ENCODE measurements at regions not wholly inside any gene's neighbourhood (a gene's known extent, or its start where the extent isn't known, plus 50 kb on each side); places are given as distances from the start of the nearest gene placed in this dataset.

DNA sequence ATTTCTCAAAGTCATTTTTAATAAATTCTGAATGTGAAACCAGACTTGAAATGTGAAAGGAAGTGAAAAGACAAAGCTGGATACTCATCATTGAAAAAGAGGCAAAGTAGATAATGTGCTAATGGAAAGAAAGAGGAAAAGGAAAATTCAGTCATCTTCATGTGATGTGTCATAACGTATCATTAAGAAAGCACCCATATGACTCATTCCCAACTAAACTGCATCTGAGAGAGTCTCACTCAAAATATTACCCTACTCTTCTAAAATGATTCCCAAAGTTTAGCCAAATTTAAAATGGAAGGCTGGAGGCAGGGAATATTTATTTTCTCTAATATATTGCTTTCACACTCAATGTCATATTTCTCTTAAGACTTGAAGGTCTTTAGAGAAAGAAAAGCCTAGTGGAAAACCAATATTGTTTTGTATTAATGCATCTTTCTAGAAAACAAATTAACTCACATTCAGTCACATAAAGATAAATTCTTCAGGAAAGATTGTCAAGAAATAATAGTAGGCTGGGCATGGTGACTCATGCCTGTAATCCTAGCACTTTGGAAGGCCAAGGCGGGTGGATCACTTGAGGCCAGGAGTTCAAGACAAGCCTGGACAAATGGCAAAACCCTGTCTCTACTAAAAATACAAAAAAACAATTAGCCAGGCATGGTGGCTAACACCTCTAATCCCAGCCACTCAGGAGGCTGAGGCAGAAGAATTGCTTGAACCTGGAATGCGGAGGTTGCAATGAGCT lies 129.9 kb downstream of the SLC30A10 start:
- no peaks in the 10 kb centered on the region for H3K27me3 ChIP-seq (ENCODE audit: control insufficient read depth, insufficient read depth, low read length)
- ATAC-seq (ENCODE audit: low read depth): peak; percentile 78
- H3K4me1 ChIP-seq (ENCODE audit: control insufficient read depth, insufficient read depth, low read length): no peaks in the 10 kb centered on the region
- no peak overlapping the region for H3K4me2 ChIP-seq (ENCODE audit: low read depth, low read length)
- CTCF ChIA-PET: no interaction called here
- H3K18ac ChIP-seq (ENCODE audit: low read depth, low read length): peak overlapping the region; percentile 78; the same call in 1 of the 2 replicates
- no peak for TF ChIP-seq CHD1 (IDR thresholded peaks at IDR 0.05; ENCODE audit: low read depth, low read length)
- peak; percentile 72 for TF ChIP-seq FOS (IDR thresholded peaks at IDR 0.05; ENCODE audit: low read depth, low read length)
- WGBS, 2 experiments (ENCODE audit: extremely low coverage in 2 of 2, insufficient read length in 1 of 2): no CpG with 5 or more reads among the region's 3 CpGs
- no peak overlapping the region for H2AFZ ChIP-seq (replicated peaks; ENCODE audit: low read length, poor library complexity)
- no peak overlapping the region; the same call in 1 of the 2 replicates for H3K4ac ChIP-seq (ENCODE audit: low read depth, low read length)
- H3K79me1 ChIP-seq (ENCODE audit: low read depth in 1 of 2, low read length in 2 of 2): no peaks in the 10 kb centered on the region
- H3K14ac ChIP-seq (replicated peaks; ENCODE audit: low read depth, low read length): no peak overlapping the region
- H3K9me1 ChIP-seq (ENCODE audit: insufficient read depth, low read length): no peaks in the 10 kb centered on the region
- peak overlapping the region; percentile 10; the same call in 1 of the 2 replicates for H2BK120ac ChIP-seq (ENCODE audit: low read depth, low read length)
- no peak overlapping the region for H3K9ac ChIP-seq (ENCODE audit: low read depth, low read length)
- H2AK5ac ChIP-seq (ENCODE audit: low read depth, low read length): no peak overlapping the region
- H4K20me1 ChIP-seq (ENCODE audit: insufficient read depth, low read length): no peaks in the 10 kb centered on the region
- POLR2A ChIA-PET (ENCODE audit: unreplicated experiment): no interaction called here
- no peak overlapping the region for H3K56ac ChIP-seq (ENCODE audit: extremely low read depth, insufficient read depth, low read length)
- no peaks in the 10 kb centered on the region for H3K36me3 ChIP-seq (ENCODE audit: control insufficient read depth, insufficient read depth, low read length)
- no peak overlapping the region for H4K8ac ChIP-seq (ENCODE audit: low read depth in 2 of 2, low read length in 2 of 2)
- intact Hi-C loops (cut with micrococcal nuclease) (no loop called here), in situ Hi-C loops (cut with MboI; ENCODE audit: low sequenced_read_pairs) (no loop called here), dilution Hi-C loops (cut with HindIII; ENCODE audit: low sequenced_read_pairs, unreplicated experiment) (no loop called here)
- no peak overlapping the region for H3K23ac ChIP-seq (ENCODE audit: low read depth, low read length)
- H4K5ac ChIP-seq (ENCODE audit: low read depth, low read length): no peak overlapping the region
- no peak overlapping the region for H4K91ac ChIP-seq (ENCODE audit: insufficient read depth, low read depth, low read length)
- no peak overlapping the region for H3K4me3 ChIP-seq (ENCODE audit: insufficient read depth, low read depth, low read length)
- H2BK15ac ChIP-seq (ENCODE audit: low read depth, low read length): no peak overlapping the region
- no peak overlapping the region; the same call in 1 of the 2 replicates for H3K27ac ChIP-seq (ENCODE audit: insufficient read depth, low read length)
- BruUV-seq (replicated peaks): no TSS peak
- no peak overlapping the region for H2BK20ac ChIP-seq (ENCODE audit: low read depth, low read length)
- peak; percentile 82 for DNase-seq
- H3K9me3 ChIP-seq (ENCODE audit: control insufficient read depth, insufficient read depth, low read length): no peaks in the 10 kb centered on the region
- H2AK9ac ChIP-seq (replicated peaks; ENCODE audit: low read depth, low read length, poor library complexity): no peak overlapping the region
- no peak overlapping the region for H2BK5ac ChIP-seq (ENCODE audit: low read depth, low read length, poor library complexity, severe bottlenecking)
